Muscle layer of duodenum (tissue), 2 donors: ENCODE measurements at regions not wholly inside any gene's neighbourhood (a gene's known extent, or its start where the extent isn't known, plus 50 kb on each side); places are given as distances from the start of the nearest gene placed in this dataset.
"Not testable (repeated sequence)": the region's sequence is repeated elsewhere in the genome, so short reads cannot be mapped to it uniquely, and the experiment has no call there.

Source experiments
- H3K27ac ChIP-seq: one replicate; pipeline ENCODE4 v1.7.0; 2013; ENCODE audit warnings: mild to moderate bottlenecking, low read length
- H3K27me3 ChIP-seq: one replicate; pipeline ENCODE4 v1.7.0; 2013; ENCODE audit warnings: low read depth, mild to moderate bottlenecking, control low read depth, low read length
- H3K36me3 ChIP-seq, 2 donors: one replicate each; pipeline ENCODE4 v1.7.0; 2013; ENCODE audit warnings: low read length in 2 of 2, control low read depth in 1 of 2, mild to moderate bottlenecking in 1 of 2; ENCODE audit not compliant: insufficient read depth in 2 of 2, control insufficient read depth in 1 of 2
- H3K4me1 ChIP-seq, 2 donors: one replicate each; pipeline ENCODE4 v1.7.0; 2013; ENCODE audit warnings: low read length in 2 of 2, mild to moderate bottlenecking in 2 of 2, control low read depth in 1 of 2, moderate library complexity in 1 of 2; ENCODE audit not compliant: insufficient read depth in 2 of 2, control insufficient read depth in 1 of 2
- H3K4me3 ChIP-seq, 2 donors: one replicate each; pipeline ENCODE4 v1.7.0; 2013; ENCODE audit warnings: low read length in 2 of 2, low read depth in 1 of 2, mild to moderate bottlenecking in 1 of 2
- H3K9me3 ChIP-seq, 2 donors: one replicate each; pipeline ENCODE4 v1.7.0; 2013; ENCODE audit warnings: low read length in 2 of 2, control low read depth in 1 of 2, mild to moderate bottlenecking in 1 of 2; ENCODE audit not compliant: control insufficient read depth in 1 of 2
- donor health status: healthy.

- H3K36me3 ChIP-seq, H3K9me3 ChIP-seq, H3K4me3 ChIP-seq, H3K27ac ChIP-seq, H3K4me1 ChIP-seq, H3K27me3 ChIP-seq: not testable (repeated sequence)
These were observed 669.7 kb upstream of the TPTE start for GRCh38 chr21:9851695-9852094.

- H3K27me3 ChIP-seq, H3K4me1 ChIP-seq, H3K4me3 ChIP-seq, H3K9me3 ChIP-seq, H3K27ac ChIP-seq, H3K36me3 ChIP-seq: not testable (repeated sequence)
These were observed 663.8 kb upstream of the TPTE start for GRCh38 chr21:9857563-9857962.

- not testable (repeated sequence) for H3K36me3 ChIP-seq, H3K9me3 ChIP-seq, H3K27ac ChIP-seq, H3K4me1 ChIP-seq, H3K27me3 ChIP-seq, H3K4me3 ChIP-seq
These were observed 661.5 kb upstream of the TPTE start for GRCh38 chr21:9859865-9860264.

DNA sequence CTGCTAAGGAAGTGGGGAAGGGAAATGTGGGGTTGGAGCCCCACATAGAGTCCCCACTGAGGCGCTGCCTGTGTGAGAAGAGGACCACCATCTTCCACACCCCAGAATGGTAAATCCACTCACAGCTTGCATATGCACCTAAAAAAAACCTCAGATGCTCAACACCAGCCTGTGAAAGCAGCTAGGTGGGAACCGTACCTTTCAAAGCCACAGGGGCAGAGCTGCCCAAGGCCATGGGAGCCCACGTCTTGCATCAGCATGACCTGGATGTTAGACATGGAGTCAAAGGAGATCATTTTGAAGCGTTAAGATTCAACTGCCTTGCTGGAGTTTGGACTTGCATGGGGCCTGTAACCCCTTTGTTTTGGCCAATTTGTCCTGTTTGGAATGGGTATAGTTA lies 658.9 kb upstream of the TPTE start:
- H3K9me3 ChIP-seq: peaks cover 0 to 13% of the 10 kb centered on the region in 2 donors
- not testable (repeated sequence) for H3K36me3 ChIP-seq, H3K4me1 ChIP-seq, H3K27ac ChIP-seq, H3K27me3 ChIP-seq, H3K4me3 ChIP-seq

- not testable (repeated sequence) for H3K4me3 ChIP-seq, H3K27me3 ChIP-seq, H3K9me3 ChIP-seq, H3K4me1 ChIP-seq, H3K27ac ChIP-seq, H3K36me3 ChIP-seq
These were observed 653.6 kb upstream of the TPTE start for GRCh38 chr21:9867815-9868214.

DNA sequence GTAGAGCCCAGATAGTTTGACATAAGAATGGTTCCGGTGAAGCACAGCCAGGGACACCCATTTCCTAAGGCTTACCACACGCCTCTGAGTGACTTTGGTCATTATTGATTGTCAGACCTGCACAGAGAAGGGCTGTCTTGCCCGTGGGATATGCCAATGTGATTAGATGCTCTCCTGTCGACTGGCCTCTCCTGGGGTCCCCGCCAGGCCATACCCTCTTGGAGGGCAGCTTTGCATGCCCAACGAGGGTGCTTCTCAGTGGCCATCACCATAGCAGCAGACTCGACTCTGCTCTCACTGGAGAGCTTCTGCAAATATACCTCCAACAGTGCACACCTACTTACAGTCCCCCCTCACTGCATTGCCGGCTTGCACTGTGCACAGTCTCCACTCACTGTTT lies 648.3 kb upstream of the TPTE start:
- H3K9me3 ChIP-seq, H3K4me1 ChIP-seq, H3K36me3 ChIP-seq, H3K4me3 ChIP-seq, H3K27me3 ChIP-seq, H3K27ac ChIP-seq: not testable (repeated sequence)

GRCh38 chr21:9874136-9874535 lies 647.2 kb upstream of the TPTE start:
- H3K4me1 ChIP-seq, H3K36me3 ChIP-seq, H3K9me3 ChIP-seq, H3K27me3 ChIP-seq, H3K27ac ChIP-seq, H3K4me3 ChIP-seq: not testable (repeated sequence)

GRCh38 chr21:9881430-9881829 lies 640.0 kb upstream of the TPTE start:
- H3K27ac ChIP-seq, H3K36me3 ChIP-seq, H3K27me3 ChIP-seq, H3K4me1 ChIP-seq, H3K4me3 ChIP-seq: not testable (repeated sequence)
- H3K9me3 ChIP-seq: peaks cover 0 to 14% of the 10 kb centered on the region in 2 donors

GRCh38 chr21:9883047-9883446 lies 638.3 kb upstream of the TPTE start:
- not testable (repeated sequence) for H3K4me3 ChIP-seq, H3K36me3 ChIP-seq, H3K27ac ChIP-seq, H3K4me1 ChIP-seq, H3K27me3 ChIP-seq, H3K9me3 ChIP-seq

DNA sequence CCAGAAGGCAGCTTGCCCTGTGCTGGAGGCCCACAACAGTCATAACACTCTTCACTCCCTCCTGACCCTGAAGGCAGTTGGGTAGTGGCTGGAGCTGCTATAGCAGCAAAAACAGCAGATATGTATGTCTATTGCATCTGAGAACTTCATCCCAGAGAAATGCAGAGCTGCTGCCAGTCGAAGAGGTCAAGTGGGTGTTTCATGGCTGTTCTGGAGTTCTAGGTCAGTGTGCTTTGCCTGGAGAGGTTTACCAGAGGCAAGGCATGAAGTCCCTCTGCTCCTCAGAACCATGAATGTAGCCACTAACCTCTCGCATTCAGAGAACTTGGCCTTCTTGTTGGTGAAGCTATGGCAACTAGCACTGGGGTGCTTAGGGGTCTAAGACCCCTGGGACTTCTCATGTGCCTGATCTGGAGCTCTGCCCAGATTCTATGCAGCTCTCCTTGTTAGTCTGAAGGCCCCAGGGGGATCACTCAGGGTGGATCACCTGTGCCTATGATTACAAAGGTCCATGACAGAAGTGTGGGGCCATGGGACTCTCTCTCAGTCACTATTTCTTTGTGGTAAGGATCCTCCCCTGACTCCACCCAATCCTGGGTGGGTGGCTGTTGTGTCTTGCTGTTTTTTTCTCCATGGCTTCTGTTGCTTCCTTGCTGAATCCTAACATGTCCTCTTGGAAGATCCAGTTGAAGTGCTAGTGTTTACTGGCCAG lies 637.7 kb upstream of the TPTE start:
- H3K9me3 ChIP-seq, H3K27ac ChIP-seq, H3K27me3 ChIP-seq, H3K4me1 ChIP-seq, H3K36me3 ChIP-seq, H3K4me3 ChIP-seq: not testable (repeated sequence)

GRCh38 chr21:9888500-9888899 lies 632.9 kb upstream of the TPTE start:
- not testable (repeated sequence) for H3K27ac ChIP-seq, H3K4me3 ChIP-seq, H3K9me3 ChIP-seq, H3K27me3 ChIP-seq, H3K4me1 ChIP-seq, H3K36me3 ChIP-seq

DNA sequence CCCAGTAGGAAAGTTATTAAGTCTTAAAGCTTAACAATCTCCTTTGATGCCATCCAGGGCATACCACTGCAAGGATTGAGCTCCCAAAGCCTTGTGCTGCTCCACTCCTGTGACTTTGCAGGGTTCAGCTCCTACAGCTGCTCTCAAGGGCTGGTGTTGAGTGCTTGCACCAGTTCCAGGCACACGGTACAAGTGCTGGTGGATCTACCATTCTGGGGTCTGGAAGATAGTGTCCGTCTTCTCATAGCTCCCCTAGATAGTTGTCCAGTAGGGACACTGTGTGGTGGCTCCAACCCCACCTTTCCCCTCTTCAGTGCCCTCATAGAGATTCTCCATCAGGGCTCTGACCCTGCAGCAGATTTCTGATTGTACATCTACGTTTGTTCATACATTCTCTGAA lies 617.8 kb upstream of the TPTE start:
- H3K4me3 ChIP-seq, H3K27me3 ChIP-seq, H3K9me3 ChIP-seq, H3K36me3 ChIP-seq, H3K4me1 ChIP-seq, H3K27ac ChIP-seq: not testable (repeated sequence)
